Activated CD8-positive, alpha-beta memory T cell treated with anti-CD3 and anti-CD28 coated beads for 36 hours (primary cell): ENCODE measurements at regions not wholly inside any gene's neighbourhood (a gene's known extent, or its start where the extent isn't known, plus 50 kb on each side); places are given as distances from the start of the nearest gene placed in this dataset.

ENCODE experiments used
- CTCF ChIA-PET: fragments of 350-600 bp; sonication (Branson Sonifier 250); formaldehyde crosslinking; loops from one replicate; lab custom pipeline; 2021; ENCODE audit warnings: antibody characterized with exemption; lab: Charles Lee
- POLR2A ChIA-PET: fragments of 350-600 bp; sonication (Branson Sonifier 250); formaldehyde crosslinking; loops from one replicate; lab custom pipeline; 2021; ENCODE audit warnings: antibody characterized with exemption; lab: Charles Lee

- POLR2A ChIA-PET: no interaction called here
- CTCF ChIA-PET: no interaction called here
Observed at GRCh38 chr2:8529706-8530277, 152.1 kb upstream of the ID2 start.

- POLR2A ChIA-PET: no interaction called here
- CTCF ChIA-PET: no interaction called here
Observed at GRCh38 chr2:8531481-8531880, 150.4 kb upstream of the ID2 start.

- POLR2A ChIA-PET: no interaction called here
Observed at GRCh38 chr2:8532438-8532837, 149.4 kb upstream of the ID2 start.

GRCh38 chr2:8533923-8534322 is 147.9 kb upstream of the ID2 start:
- POLR2A ChIA-PET: no interaction called here
- CTCF ChIA-PET: no interaction called here

More at GRCh38 chr2:8532438-8532837, 149.4 kb upstream of the ID2 start:
- CTCF ChIA-PET: no interaction called here

GRCh38 chr2:8534386-8534728 is 147.5 kb upstream of the ID2 start:
- CTCF ChIA-PET: no interaction called here

GRCh38 chr2:8534729-8535468 is 147.0 kb upstream of the ID2 start:
- CTCF ChIA-PET: no interaction called here

More at GRCh38 chr2:8534386-8534728, 147.5 kb upstream of the ID2 start:
- POLR2A ChIA-PET: no interaction called here

GRCh38 chr2:8535469-8535795 is 146.4 kb upstream of the ID2 start:
- POLR2A ChIA-PET: no interaction called here
- CTCF ChIA-PET: no interaction called here

More at GRCh38 chr2:8534729-8535468, 147.0 kb upstream of the ID2 start:
- POLR2A ChIA-PET: no interaction called here

GRCh38 chr2:8535821-8536685 is 145.8 kb upstream of the ID2 start:
- CTCF ChIA-PET: interaction anchor here (0.6 to 1.8 kb wide), 2 partner anchors 18 to 28 kb away, joined by 3 to 5 read pairs; no protein-coding TSS in a partner anchor
- POLR2A ChIA-PET: no interaction called here

GRCh38 chr2:8536686-8537561 is 144.9 kb upstream of the ID2 start:
- CTCF ChIA-PET: interaction anchor here (0.6 to 1.8 kb wide), 2 partner anchors 18 to 29 kb away, joined by 3 to 5 read pairs; no protein-coding TSS in a partner anchor
- POLR2A ChIA-PET: no interaction called here

GRCh38 chr2:8537562-8538155 is 144.2 kb upstream of the ID2 start:
- ChIA-PET CTCF (interaction anchor here (1.8 kb wide), 1 partner anchor 19 kb away, joined by 5 read pairs; no protein-coding TSS in a partner anchor), POLR2A (no interaction called here)

- ChIA-PET CTCF (no interaction called here), POLR2A (no interaction called here)
Observed at GRCh38 chr2:8538531-8538930, 143.3 kb upstream of the ID2 start.

- ChIA-PET POLR2A (no interaction called here), CTCF (interaction anchor here (0.7 to 0.9 kb wide), 2 partner anchors 15 to 20 kb away, joined by 3 read pairs; no protein-coding TSS in a partner anchor)
Observed at GRCh38 chr2:8538931-8539621, 142.8 kb upstream of the ID2 start.

GRCh38 chr2:8539743-8540551 is 141.9 kb upstream of the ID2 start:
- POLR2A ChIA-PET: no interaction called here
- CTCF ChIA-PET: interaction anchor here (0.7 to 0.9 kb wide), 2 partner anchors 16 to 23 kb away, joined by 3 read pairs; no protein-coding TSS in a partner anchor

GRCh38 chr2:8540552-8541055 is 141.3 kb upstream of the ID2 start:
- POLR2A ChIA-PET: no interaction called here
- CTCF ChIA-PET: interaction anchor here (0.7 kb wide), 1 partner anchor 23 kb away, joined by 3 read pairs; no protein-coding TSS in a partner anchor

- ChIA-PET CTCF (no interaction called here), POLR2A (interaction anchor here (1.0 kb wide), 1 partner anchor 20 kb away, joined by 3 read pairs; no protein-coding TSS in a partner anchor)
Observed at GRCh38 chr2:8541223-8541622, 140.6 kb upstream of the ID2 start.

- CTCF ChIA-PET: no interaction called here
- POLR2A ChIA-PET: interaction anchor here (1.0 kb wide), 1 partner anchor 20 kb away, joined by 3 read pairs; no protein-coding TSS in a partner anchor
Observed at GRCh38 chr2:8541636-8542035, 140.2 kb upstream of the ID2 start.
